HCT116 (cell line): ENCODE measurements at regions not wholly inside any gene's neighbourhood (a gene's known extent, or its start where the extent isn't known, plus 50 kb on each side); places are given as distances from the start of the nearest gene placed in this dataset.

ENCODE experiments used
- ATAC-seq: fragments of 200-7000 bp; cut with Tn5 transposase; 2 replicates; pipeline ENCODE4 v1.9.1; 2020; ENCODE audit warnings: mild to moderate bottlenecking, moderate library complexity
- BruUV-seq: library from RNA; stranded (reverse); fragments of 400-500 nt; replicated peaks from 2 replicates; lab custom pipeline; 2021; lab: Mats Ljungman, UMichigan
- CTCF ChIA-PET: fragments of 300-600 bp; sonication (Branson Sonifier 250); formaldehyde crosslinking; loops from one replicate; lab custom pipeline; 2021; ENCODE audit warnings: antibody characterized with exemption; lab: Charles Lee
- POLR2A ChIA-PET: fragments of 300-600, 350-600 bp; sonication (Branson Sonifier 250); formaldehyde crosslinking; loops from one replicate; lab custom pipeline; 2021; ENCODE audit warnings: antibody characterized with exemption; lab: Charles Lee
- RAD21 ChIA-PET, 2 experiments: fragments of 300-600 bp; sonication (Branson Sonifier 250); formaldehyde crosslinking; loops; one replicate each; lab custom pipeline; 2023; ENCODE audit warnings: low total read pairs in 2 of 2; ENCODE audit not compliant: uncharacterized antibody in 2 of 2, unreplicated experiment in 2 of 2, low non-redundant PET in 1 of 2; lab: Charles Lee
- DNase-seq: peaks from one replicate; pipeline ENCODE4 v3.0.0-alpha.2; 2010; ENCODE audit warnings: low read depth, low spot score
- H2AFZ ChIP-seq: fragments of 200-600 bp; shearing (Covaris generic), sonication (generic); 2 replicates; pipeline ENCODE4 v1.6.1; 2017; ENCODE audit warnings: low read depth, mixed run types, mixed read lengths, antibody characterized with exemption, low read length; ENCODE audit not compliant: poor library complexity, severe bottlenecking
- H3K27ac ChIP-seq: 2 replicates; pipeline ENCODE4 v1.5.1; 2012; ENCODE audit warnings: low read depth, low read length
- H3K27me3 ChIP-seq: fragments of 200-600 bp; sonication (generic); 2 replicates; pipeline ENCODE4 v1.6.1; 2016; ENCODE audit warnings: mixed run types, low read length, mixed read lengths; ENCODE audit not compliant: insufficient read depth
- H3K36me3 ChIP-seq, 2 experiments: fragments of 200-500 bp in 1 of 2; fragments of 200-600 bp in 1 of 2; sonication (Bioruptor generic) in 1 of 2; sonication (generic) in 1 of 2; 2 replicates each; pipeline versions ENCODE4 v1.5.1 to v1.6.1; 2014 to 2016; ENCODE audit warnings: low read length in 2 of 2, inconsistent platforms in 1 of 2, mixed read lengths in 1 of 2, mixed run types in 1 of 2; ENCODE audit not compliant: insufficient read depth in 2 of 2, control insufficient read depth in 1 of 2
- H3K4me1 ChIP-seq, 2 experiments: fragments of 200-600 bp in 1 of 2; sonication (generic) in 1 of 2; 2 replicates each; pipeline versions ENCODE4 v1.5.1 to v1.6.1; 2012 to 2017; ENCODE audit warnings: low read length in 2 of 2, inconsistent platforms in 1 of 2, mild to moderate bottlenecking in 1 of 2, mixed read lengths in 1 of 2, mixed run types in 1 of 2, moderate library complexity in 1 of 2; ENCODE audit not compliant: insufficient read depth in 2 of 2, control insufficient read depth in 1 of 2
- H3K4me2 ChIP-seq: fragments of 200-600 bp; sonication (generic); 2 replicates; pipeline ENCODE4 v1.6.1; 2017; ENCODE audit warnings: mixed run types, low read length, mixed read lengths
- H3K4me3 ChIP-seq, 2 experiments: fragments of 200-600 bp in 1 of 2; sonication (generic) in 1 of 2; replicated peaks in 1 of 2; 2 replicates each; pipeline ENCODE4 v1.5.1; 2011 to 2016; ENCODE audit warnings: low read length in 2 of 2, control low read depth in 1 of 2, low read depth in 1 of 2, mild to moderate bottlenecking in 1 of 2, mixed read lengths in 1 of 2, mixed run types in 1 of 2
- H3K79me2 ChIP-seq: fragments of 200-600 bp; sonication (generic); 2 replicates; pipeline ENCODE4 v1.6.1; 2017; ENCODE audit warnings: mild to moderate bottlenecking, mixed run types, low read length, moderate library complexity, mixed read lengths; ENCODE audit not compliant: insufficient read depth
- H3K9ac ChIP-seq: fragments of 200-600 bp; sonication (generic); 2 replicates; pipeline ENCODE4 v1.6.1; 2016; ENCODE audit warnings: low read length, mixed read lengths
- H3K9me2 ChIP-seq: fragments of 200-600 bp; sonication (generic), shearing (Covaris generic); 2 replicates; pipeline ENCODE4 v1.6.1; 2017; ENCODE audit warnings: mixed run types, mild to moderate bottlenecking, moderate library complexity; ENCODE audit not compliant: insufficient read depth
- H3K9me3 ChIP-seq, 2 experiments: fragments of 200-500 bp in 1 of 2; fragments of 200-600 bp in 1 of 2; sonication (Bioruptor generic) in 1 of 2; sonication (generic) in 1 of 2; 2 replicates each; pipeline ENCODE4 v1.6.1; 2014 to 2017; ENCODE audit warnings: low read length in 2 of 2, mixed read lengths in 2 of 2, inconsistent platforms in 1 of 2, low read depth in 1 of 2, mild to moderate bottlenecking in 1 of 2, mixed run types in 1 of 2, moderate library complexity in 1 of 2; ENCODE audit not compliant: control insufficient read depth in 1 of 2, insufficient read depth in 1 of 2
- H4K20me1 ChIP-seq: fragments of 200-600 bp; sonication (generic), shearing (Covaris generic); 2 replicates; pipeline ENCODE4 v1.6.1; 2017; ENCODE audit warnings: mixed run types, mild to moderate bottlenecking, moderate library complexity; ENCODE audit not compliant: insufficient read depth
- CBX3 ChIP-seq: IDR thresholded peaks from 2 replicates; pipeline ENCODE4 v1.6.1; 2012; ENCODE audit warnings: low read depth
- EGR1 ChIP-seq: IDR thresholded peaks from 2 replicates; pipeline ENCODE4 v1.6.1; 2012; ENCODE audit warnings: low read depth
- EZH2phosphoT487 ChIP-seq: fragments of 200-600 bp; IDR thresholded peaks from 2 replicates; pipeline ENCODE4 v1.6.1; 2018; ENCODE audit warnings: antibody characterized with exemption, borderline replicate concordance
- JUND ChIP-seq: IDR thresholded peaks from 2 replicates; pipeline ENCODE4 v1.6.1; 2012
- POLR2AphosphoS5 ChIP-seq: IDR thresholded peaks from 2 replicates; pipeline ENCODE4 v1.6.1; 2011; ENCODE audit warnings: mild to moderate bottlenecking, low read depth, low read length, moderate library complexity
- SIN3A ChIP-seq: IDR thresholded peaks from 2 replicates; pipeline ENCODE4 v1.6.1; 2012; ENCODE audit warnings: low read depth
- SP1 ChIP-seq: IDR thresholded peaks from 2 replicates; pipeline ENCODE4 v1.6.1; 2012; ENCODE audit warnings: low read depth
- YY1 ChIP-seq: IDR thresholded peaks from 2 replicates; pipeline ENCODE4 v1.6.1; 2011; ENCODE audit warnings: low read length, low read depth, moderate library complexity, mild to moderate bottlenecking; ENCODE audit not compliant: insufficient replicate concordance; ENCODE audit errors: extremely low read depth
- ZNF274 ChIP-seq: fragments of 200-500 bp; sonication (Bioruptor generic); IDR thresholded peaks from 2 replicates; pipeline ENCODE4 v1.6.1; 2014; ENCODE audit warnings: mild to moderate bottlenecking, low read depth, low read length, inconsistent platforms
- intact Hi-C: fragments of 100-400 bp; cut with micrococcal nuclease; formaldehyde crosslinking; loops from 2 replicates; pipeline ENCODE4 v1.10.0; 2022
- TF ChIP-seq, protein P1 (sequence below): IDR thresholded peaks from 2 replicates; pipeline ENCODE4 v1.6.1; 2011; ENCODE audit warnings: mild to moderate bottlenecking, low read length, moderate library complexity; ENCODE audit not compliant: insufficient replicate concordance; ENCODE audit errors: extremely low read depth
- TF ChIP-seq, protein P2 (sequence below): IDR thresholded peaks from 2 replicates; pipeline ENCODE4 v1.6.1; 2012; ENCODE audit warnings: low read depth

DNA sequence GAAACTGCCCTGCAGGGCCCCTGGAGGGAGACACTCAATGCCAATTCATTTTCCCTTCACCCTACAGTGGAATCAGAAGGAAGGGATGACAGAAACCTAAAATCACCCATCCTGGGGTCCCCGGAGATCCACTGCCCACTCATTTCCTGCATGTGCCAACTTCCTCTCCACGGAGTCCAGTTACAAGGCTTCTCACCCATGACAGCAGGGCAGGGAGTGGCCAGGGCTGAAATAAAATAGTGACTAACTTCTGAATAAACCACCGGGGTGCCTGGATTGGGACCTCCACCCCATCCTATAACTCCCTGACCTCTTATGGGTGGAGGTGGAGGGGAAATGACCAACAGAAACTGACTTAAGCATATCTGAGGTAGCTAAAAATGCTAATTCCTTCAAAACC lies 362.3 kb downstream of the MAFB start:
- DNase-seq (no peak), ATAC-seq (no peak)
- no peaks in the 10 kb centered on the region for H3K36me3 ChIP-seq
- H3K79me2 ChIP-seq: no peaks in the 10 kb centered on the region
- POLR2A ChIA-PET: no interaction called here
- TF ChIP-seq, protein P1, sequence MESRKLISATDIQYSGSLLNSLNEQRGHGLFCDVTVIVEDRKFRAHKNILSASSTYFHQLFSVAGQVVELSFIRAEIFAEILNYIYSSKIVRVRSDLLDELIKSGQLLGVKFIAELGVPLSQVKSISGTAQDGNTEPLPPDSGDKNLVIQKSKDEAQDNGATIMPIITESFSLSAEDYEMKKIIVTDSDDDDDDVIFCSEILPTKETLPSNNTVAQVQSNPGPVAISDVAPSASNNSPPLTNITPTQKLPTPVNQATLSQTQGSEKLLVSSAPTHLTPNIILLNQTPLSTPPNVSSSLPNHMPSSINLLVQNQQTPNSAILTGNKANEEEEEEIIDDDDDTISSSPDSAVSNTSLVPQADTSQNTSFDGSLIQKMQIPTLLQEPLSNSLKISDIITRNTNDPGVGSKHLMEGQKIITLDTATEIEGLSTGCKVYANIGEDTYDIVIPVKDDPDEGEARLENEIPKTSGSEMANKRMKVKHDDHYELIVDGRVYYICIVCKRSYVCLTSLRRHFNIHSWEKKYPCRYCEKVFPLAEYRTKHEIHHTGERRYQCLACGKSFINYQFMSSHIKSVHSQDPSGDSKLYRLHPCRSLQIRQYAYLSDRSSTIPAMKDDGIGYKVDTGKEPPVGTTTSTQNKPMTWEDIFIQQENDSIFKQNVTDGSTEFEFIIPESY: no peak
- TF ChIP-seq SIN3A: no peak
- no peak for TF ChIP-seq POLR2AphosphoS5
- TF ChIP-seq, protein P2, sequence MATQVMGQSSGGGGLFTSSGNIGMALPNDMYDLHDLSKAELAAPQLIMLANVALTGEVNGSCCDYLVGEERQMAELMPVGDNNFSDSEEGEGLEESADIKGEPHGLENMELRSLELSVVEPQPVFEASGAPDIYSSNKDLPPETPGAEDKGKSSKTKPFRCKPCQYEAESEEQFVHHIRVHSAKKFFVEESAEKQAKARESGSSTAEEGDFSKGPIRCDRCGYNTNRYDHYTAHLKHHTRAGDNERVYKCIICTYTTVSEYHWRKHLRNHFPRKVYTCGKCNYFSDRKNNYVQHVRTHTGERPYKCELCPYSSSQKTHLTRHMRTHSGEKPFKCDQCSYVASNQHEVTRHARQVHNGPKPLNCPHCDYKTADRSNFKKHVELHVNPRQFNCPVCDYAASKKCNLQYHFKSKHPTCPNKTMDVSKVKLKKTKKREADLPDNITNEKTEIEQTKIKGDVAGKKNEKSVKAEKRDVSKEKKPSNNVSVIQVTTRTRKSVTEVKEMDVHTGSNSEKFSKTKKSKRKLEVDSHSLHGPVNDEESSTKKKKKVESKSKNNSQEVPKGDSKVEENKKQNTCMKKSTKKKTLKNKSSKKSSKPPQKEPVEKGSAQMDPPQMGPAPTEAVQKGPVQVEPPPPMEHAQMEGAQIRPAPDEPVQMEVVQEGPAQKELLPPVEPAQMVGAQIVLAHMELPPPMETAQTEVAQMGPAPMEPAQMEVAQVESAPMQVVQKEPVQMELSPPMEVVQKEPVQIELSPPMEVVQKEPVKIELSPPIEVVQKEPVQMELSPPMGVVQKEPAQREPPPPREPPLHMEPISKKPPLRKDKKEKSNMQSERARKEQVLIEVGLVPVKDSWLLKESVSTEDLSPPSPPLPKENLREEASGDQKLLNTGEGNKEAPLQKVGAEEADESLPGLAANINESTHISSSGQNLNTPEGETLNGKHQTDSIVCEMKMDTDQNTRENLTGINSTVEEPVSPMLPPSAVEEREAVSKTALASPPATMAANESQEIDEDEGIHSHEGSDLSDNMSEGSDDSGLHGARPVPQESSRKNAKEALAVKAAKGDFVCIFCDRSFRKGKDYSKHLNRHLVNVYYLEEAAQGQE: no peak
- no peak for TF ChIP-seq EGR1
- no peak for TF ChIP-seq EZH2phosphoT487
- no peak for TF ChIP-seq JUND
- no peak for TF ChIP-seq ZNF274
- TF ChIP-seq CBX3: no peak
- TF ChIP-seq YY1: no peak
- TF ChIP-seq SP1: no peak
- no peak overlapping the region for H3K4me3 ChIP-seq
- intact Hi-C loops: no loop called here
- H3K4me1 ChIP-seq: no peaks in the 10 kb centered on the region
- H3K4me2 ChIP-seq: no peak overlapping the region
- no peaks in the 10 kb centered on the region for H4K20me1 ChIP-seq
- RAD21 ChIA-PET: no interaction called here
- no peak overlapping the region for H3K9ac ChIP-seq
- peaks cover 23% of the 10 kb centered on the region; the same call in 1 of the 2 replicates for H3K27me3 ChIP-seq
- no peaks in the 10 kb centered on the region for H3K9me2 ChIP-seq
- H3K9me3 ChIP-seq: no peaks in the 10 kb centered on the region
- CTCF ChIA-PET: no interaction called here
- no TSS peak for BruUV-seq
- H2AFZ ChIP-seq: no peak overlapping the region
- no peak overlapping the region for H3K27ac ChIP-seq
